ENCODE measurements at regions not wholly inside any gene's neighbourhood (a gene's known extent, or its start where the extent isn't known, plus 50 kb on each side); places are given as distances from the start of the nearest gene placed in this dataset.

DNA sequence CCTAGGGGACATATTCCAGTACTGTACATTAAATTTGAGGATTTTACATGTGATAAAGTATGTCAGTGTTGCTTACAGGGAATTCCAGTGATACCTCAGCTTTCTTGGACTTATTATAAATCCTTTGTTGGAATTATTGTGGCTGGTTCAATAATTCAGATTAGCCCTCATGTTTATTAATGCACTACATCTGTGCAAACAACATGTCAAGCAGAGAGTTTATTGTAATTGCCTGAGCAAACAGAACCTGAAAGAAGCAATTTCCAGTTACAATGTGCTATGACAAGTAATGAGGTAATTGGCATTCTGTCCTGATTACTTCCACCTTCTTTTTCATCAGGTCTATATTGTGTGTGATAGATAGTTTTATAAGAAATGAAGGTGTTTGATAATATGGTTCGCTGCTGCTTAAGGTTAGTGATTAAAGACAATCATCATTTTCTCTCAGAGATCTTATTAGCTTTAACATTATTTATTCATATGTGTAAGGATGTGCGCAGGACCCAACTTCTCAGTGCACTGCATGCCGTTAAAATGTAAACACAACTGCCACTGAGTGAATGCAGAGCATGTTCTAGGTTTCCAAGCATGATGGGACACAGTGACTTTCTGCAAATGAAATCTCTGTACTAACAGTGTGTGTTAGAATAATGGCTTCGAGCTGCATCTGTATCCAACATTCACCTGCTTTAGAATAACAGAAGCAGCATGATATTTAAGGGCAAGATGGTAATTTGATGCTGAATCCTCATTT, 973.7 kb upstream of the POU3F3 start:
- H3K4me3 ChIP-seq (ENCODE audit: low read depth in 1 of 2, low read length in 2 of 2) = no peak overlapping the region
- no peak overlapping the region for H3K27ac ChIP-seq (ENCODE audit: low read length)
- no peaks in the 10 kb centered on the region for H4K20me1 ChIP-seq (ENCODE audit: insufficient read depth, low read length)
- no peak overlapping the region for H3K9ac ChIP-seq (ENCODE audit: low read depth, low read length)
- H3K4me2 ChIP-seq (ENCODE audit: insufficient read depth, low read length) = no peak overlapping the region
- ATAC-seq (ENCODE audit: insufficient read depth, low read depth) = no peak
- TF ChIP-seq EZH2 (IDR thresholded peaks at IDR 0.05; ENCODE audit: borderline replicate concordance, low read depth, low read length, severe bottlenecking) (no peak), CTCF (IDR thresholded peaks at IDR 0.05; ENCODE audit: borderline replicate concordance, extremely low read depth, low read length, poor library complexity, severe bottlenecking) (no peak)
- H3K4me1 ChIP-seq (ENCODE audit: insufficient read depth, low read length) = no peaks in the 10 kb centered on the region
- H3K27me3 ChIP-seq (ENCODE audit: insufficient read depth, low read length, poor library complexity) = no peaks in the 10 kb centered on the region
- H2AFZ ChIP-seq (ENCODE audit: low read depth, low read length) = no peak overlapping the region
- H3K79me2 ChIP-seq (ENCODE audit: insufficient read depth, low read length) = no peaks in the 10 kb centered on the region
- no peaks in the 10 kb centered on the region for H3K36me3 ChIP-seq (ENCODE audit: insufficient read depth, low read length)
- no peaks in the 10 kb centered on the region for H3K9me3 ChIP-seq (ENCODE audit: insufficient read depth, low read length, severe bottlenecking)
- DNase-seq = no peak

DNA sequence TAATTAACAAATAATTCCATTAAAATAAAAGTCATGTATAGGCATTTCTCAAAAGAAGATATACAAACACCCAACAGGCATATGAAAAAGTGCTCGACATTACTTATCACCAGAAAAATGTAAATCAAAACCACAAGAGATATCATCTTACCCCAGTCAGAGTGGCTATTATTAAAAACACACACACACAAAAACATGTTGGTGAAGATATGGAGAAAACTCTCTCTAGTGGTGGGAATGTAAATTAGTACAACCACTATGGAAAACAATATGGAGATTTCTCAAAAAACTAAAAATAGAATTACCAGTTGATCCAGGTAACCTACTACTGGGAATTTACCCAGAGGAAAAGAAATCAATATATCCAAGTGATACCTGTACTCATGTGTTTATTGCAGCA, 966.3 kb upstream of the POU3F3 start:
- DNase-seq = no peak
- ATAC-seq (ENCODE audit: insufficient read depth, low read depth) = no peak
- Histone ChIP-seq H3K4me2 (ENCODE audit: insufficient read depth, low read length) (no peak overlapping the region), H3K27ac (ENCODE audit: low read length) (no peak overlapping the region), H3K9me3 (ENCODE audit: insufficient read depth, low read length, severe bottlenecking) (no peaks in the 10 kb centered on the region), H3K79me2 (ENCODE audit: insufficient read depth, low read length) (no peaks in the 10 kb centered on the region), H3K36me3 (ENCODE audit: insufficient read depth, low read length) (no peaks in the 10 kb centered on the region), H3K4me3 (ENCODE audit: low read depth in 1 of 2, low read length in 2 of 2) (no peak overlapping the region), H3K4me1 (ENCODE audit: insufficient read depth, low read length) (no peaks in the 10 kb centered on the region), H3K9ac (ENCODE audit: low read depth, low read length) (no peak overlapping the region), H2AFZ (ENCODE audit: low read depth, low read length) (no peak overlapping the region), H3K27me3 (ENCODE audit: insufficient read depth, low read length, poor library complexity) (no peaks in the 10 kb centered on the region), H4K20me1 (ENCODE audit: insufficient read depth, low read length) (no peaks in the 10 kb centered on the region)
- TF ChIP-seq EZH2 (IDR thresholded peaks at IDR 0.05; ENCODE audit: borderline replicate concordance, low read depth, low read length, severe bottlenecking) (no peak), CTCF (IDR thresholded peaks at IDR 0.05; ENCODE audit: borderline replicate concordance, extremely low read depth, low read length, poor library complexity, severe bottlenecking) (no peak)

DNA sequence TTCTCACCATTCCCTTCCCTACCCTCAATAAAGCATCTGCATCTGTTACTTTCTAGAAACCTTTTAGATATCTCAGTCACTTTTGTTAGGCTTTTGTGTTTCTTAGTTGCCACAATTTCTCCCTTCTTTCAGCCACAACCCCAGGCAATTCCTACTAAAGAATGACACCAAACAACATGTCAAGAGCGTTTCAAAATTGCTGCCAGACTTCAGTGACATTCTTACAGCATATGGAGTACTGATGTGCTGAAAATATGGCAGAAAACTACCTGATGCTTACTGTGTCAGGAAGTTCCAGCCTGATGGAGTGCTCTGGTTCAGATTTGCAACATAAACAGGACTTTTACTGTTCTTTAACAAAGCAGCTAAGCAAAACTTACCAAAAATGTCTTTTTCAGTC, 957.7 kb upstream of the POU3F3 start:
- no peaks in the 10 kb centered on the region for H3K79me2 ChIP-seq (ENCODE audit: insufficient read depth, low read length)
- TF ChIP-seq CTCF (IDR thresholded peaks at IDR 0.05; ENCODE audit: borderline replicate concordance, extremely low read depth, low read length, poor library complexity, severe bottlenecking) (no peak), EZH2 (IDR thresholded peaks at IDR 0.05; ENCODE audit: borderline replicate concordance, low read depth, low read length, severe bottlenecking) (no peak)
- no peaks in the 10 kb centered on the region for H3K27me3 ChIP-seq (ENCODE audit: insufficient read depth, low read length, poor library complexity)
- H2AFZ ChIP-seq (ENCODE audit: low read depth, low read length) = no peak overlapping the region
- H3K9ac ChIP-seq (ENCODE audit: low read depth, low read length) = no peak overlapping the region
- no peaks in the 10 kb centered on the region for H3K9me3 ChIP-seq (ENCODE audit: insufficient read depth, low read length, severe bottlenecking)
- DNase-seq (no peak), ATAC-seq (ENCODE audit: insufficient read depth, low read depth) (no peak)
- H3K4me1 ChIP-seq (ENCODE audit: insufficient read depth, low read length) = no peaks in the 10 kb centered on the region
- no peaks in the 10 kb centered on the region for H3K36me3 ChIP-seq (ENCODE audit: insufficient read depth, low read length)
- H3K4me3 ChIP-seq (ENCODE audit: low read depth in 1 of 2, low read length in 2 of 2) = no peak overlapping the region
- H3K27ac ChIP-seq (ENCODE audit: low read length) = no peak overlapping the region
- no peak overlapping the region for H3K4me2 ChIP-seq (ENCODE audit: insufficient read depth, low read length)
- H4K20me1 ChIP-seq (ENCODE audit: insufficient read depth, low read length) = no peaks in the 10 kb centered on the region
